ENCODE measurements at regions not wholly inside any gene's neighbourhood (a gene's known extent, or its start where the extent isn't known, plus 50 kb on each side); places are given as distances from the start of the nearest gene placed in this dataset.
"Not testable (repeated sequence)": the region's sequence is repeated elsewhere in the genome, so short reads cannot be mapped to it uniquely, and the experiment has no call there.

DNA sequence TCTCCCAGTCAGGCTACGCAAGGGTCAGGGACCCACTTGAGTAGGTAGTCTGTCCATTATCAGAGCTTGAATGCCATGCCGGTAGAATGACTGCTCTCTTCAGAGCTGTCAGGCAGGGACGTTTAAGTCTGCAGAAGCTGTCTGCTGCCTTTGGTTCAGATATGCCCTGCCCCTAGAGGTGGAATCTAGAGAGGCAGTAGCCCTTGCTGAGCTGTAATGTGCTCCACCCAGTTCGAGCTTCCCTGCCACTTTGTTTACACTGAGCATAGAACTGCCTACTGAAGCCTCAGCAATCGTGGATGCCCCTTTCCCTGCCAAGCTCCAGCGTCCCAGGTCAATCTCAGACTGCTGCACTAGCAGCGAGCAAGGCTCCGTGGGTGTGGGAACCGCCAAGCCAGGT lies 57.5 kb upstream of the SETMAR start:
- no peak for DNase-seq
- in situ Hi-C loops (cut with MboI; ENCODE audit: low pct_unique_long_range_greater_than_20kb, low sequenced_read_pairs) = no loop called here

DNA sequence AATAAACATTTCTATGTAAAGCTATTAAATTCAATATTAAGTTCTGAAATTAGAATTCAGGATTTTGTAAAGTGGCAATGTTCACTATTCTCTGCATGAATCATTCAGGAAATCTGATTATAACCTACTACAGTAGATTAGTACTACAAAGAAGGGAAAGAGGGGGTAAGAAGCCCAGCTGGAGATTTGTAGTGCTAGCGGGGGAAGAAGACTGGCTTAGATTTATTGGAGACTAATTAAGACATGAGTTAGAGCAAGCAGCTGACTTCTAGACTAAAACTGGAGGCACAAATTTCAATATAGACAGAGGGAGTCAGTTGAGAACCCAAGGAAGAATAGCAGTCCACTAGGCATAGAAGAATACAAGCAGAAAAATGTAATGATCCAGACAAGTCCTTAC lies 55.8 kb upstream of the SETMAR start:
- no peak for DNase-seq
- in situ Hi-C loops (cut with MboI; ENCODE audit: low pct_unique_long_range_greater_than_20kb, low sequenced_read_pairs) = no loop called here

GRCh38 chr3:4250064-4250463 lies 53.1 kb upstream of the SETMAR start:
- in situ Hi-C loops (cut with MboI; ENCODE audit: low pct_unique_long_range_greater_than_20kb, low sequenced_read_pairs) = no loop called here
- no peak for DNase-seq

DNA sequence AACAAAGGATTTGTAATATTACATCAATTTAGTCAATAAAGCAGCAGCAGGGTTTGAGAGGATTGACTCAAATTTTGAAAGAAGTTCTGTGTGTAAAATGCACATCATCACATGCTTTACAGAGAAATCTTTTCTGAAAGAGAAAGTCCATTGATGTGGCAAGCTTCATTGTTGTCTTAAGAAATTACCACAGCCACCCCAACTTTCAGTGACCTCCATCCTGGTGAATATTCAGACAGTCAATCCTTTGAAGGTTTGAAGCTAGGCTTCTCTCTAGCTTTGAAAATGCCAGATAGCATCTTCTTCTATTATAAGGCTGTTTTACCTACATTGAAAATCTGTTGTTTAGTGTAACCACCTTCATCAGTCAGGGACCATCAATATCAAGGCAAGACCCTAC lies 51.8 kb upstream of the SETMAR start:
- in situ Hi-C loops (cut with MboI; ENCODE audit: low pct_unique_long_range_greater_than_20kb, low sequenced_read_pairs) = no loop called here

GRCh38 chr3:4253072-4253832 lies 49.9 kb upstream of the SETMAR start:
- in situ Hi-C loops (cut with MboI; ENCODE audit: low pct_unique_long_range_greater_than_20kb, low sequenced_read_pairs) = not testable (repeated sequence)

More for the DNA sequence above, 51.8 kb upstream of the SETMAR start:
- DNase-seq = no peak

More at GRCh38 chr3:4253072-4253832, 49.9 kb upstream of the SETMAR start:
- DNase-seq = not testable (repeated sequence)

Data from KBM-7 (cell line).